ENCODE measurements at regions not wholly inside any gene's neighbourhood (a gene's known extent, or its start where the extent isn't known, plus 50 kb on each side); places are given as distances from the start of the nearest gene placed in this dataset.
"Not testable (repeated sequence)": the region's sequence is repeated elsewhere in the genome, so short reads cannot be mapped to it uniquely, and the experiment has no call there.

- DNase-seq (ENCODE audit: low spot score), result no peak
These were observed 695.0 kb upstream of the MAP3K7 start for GRCh38 chr6:91281901-91282300.

- DNase-seq (ENCODE audit: low spot score), result no peak
These were observed 693.6 kb upstream of the MAP3K7 start for GRCh38 chr6:91280494-91280830.

GRCh38 chr6:91279740-91280493 is 693.0 kb upstream of the MAP3K7 start:
- no peak for DNase-seq (ENCODE audit: low spot score)

- no peak for DNase-seq (ENCODE audit: low spot score)
These were observed 691.5 kb upstream of the MAP3K7 start for GRCh38 chr6:91278416-91278815.

GRCh38 chr6:91276315-91276714 is 689.4 kb upstream of the MAP3K7 start:
- DNase-seq (ENCODE audit: low spot score), result peak; percentile 30

- no peak for DNase-seq (ENCODE audit: low spot score)
These were observed 686.9 kb upstream of the MAP3K7 start for GRCh38 chr6:91273729-91274128.

- no peak for DNase-seq (ENCODE audit: low spot score)
These were observed 684.9 kb upstream of the MAP3K7 start for GRCh38 chr6:91271807-91272206.

- no peak for DNase-seq (ENCODE audit: low spot score)
These were observed 682.1 kb upstream of the MAP3K7 start for GRCh38 chr6:91268941-91269340.

GRCh38 chr6:91267246-91267645 is 680.4 kb upstream of the MAP3K7 start:
- DNase-seq (ENCODE audit: low spot score), result no peak

- DNase-seq (ENCODE audit: low spot score), result no peak
These were observed 679.3 kb upstream of the MAP3K7 start for GRCh38 chr6:91266156-91266555.

GRCh38 chr6:91243436-91243835 is 656.6 kb upstream of the MAP3K7 start:
- DNase-seq (ENCODE audit: low spot score), result no peak

- no peak for DNase-seq (ENCODE audit: low spot score)
These were observed 655.7 kb upstream of the MAP3K7 start for GRCh38 chr6:91242614-91242949.

GRCh38 chr6:91241946-91242613 is 655.2 kb upstream of the MAP3K7 start:
- DNase-seq (ENCODE audit: low spot score), result no peak

GRCh38 chr6:91240878-91241603 is 654.2 kb upstream of the MAP3K7 start:
- DNase-seq (ENCODE audit: low spot score), result no peak

GRCh38 chr6:91221072-91221720 is 634.3 kb upstream of the MAP3K7 start:
- no peak for DNase-seq (ENCODE audit: low spot score)

- no peak for DNase-seq (ENCODE audit: low spot score)
These were observed 626.5 kb upstream of the MAP3K7 start for GRCh38 chr6:91213229-91213901.

- DNase-seq (ENCODE audit: low spot score), result no peak
These were observed 611.9 kb upstream of the MAP3K7 start for GRCh38 chr6:91198588-91199255.

- no peak for DNase-seq (ENCODE audit: low spot score)
These were observed 609.9 kb upstream of the MAP3K7 start for GRCh38 chr6:91196729-91197128.

- DNase-seq (ENCODE audit: low spot score), result no peak
These were observed 606.6 kb upstream of the MAP3K7 start for GRCh38 chr6:91193446-91193845.

- not testable (repeated sequence) for DNase-seq (ENCODE audit: low spot score)
These were observed 603.2 kb upstream of the MAP3K7 start for GRCh38 chr6:91190041-91190440.

GRCh38 chr6:91185072-91185471 is 598.2 kb upstream of the MAP3K7 start:
- no peak for DNase-seq (ENCODE audit: low spot score)

GRCh38 chr6:91181416-91181815 is 594.5 kb upstream of the MAP3K7 start:
- DNase-seq (ENCODE audit: low spot score), result no peak
